Psoas muscle (tissue), 7 donors: ENCODE measurements at regions not wholly inside any gene's neighbourhood (a gene's known extent, or its start where the extent isn't known, plus 50 kb on each side); places are given as distances from the start of the nearest gene placed in this dataset.

Experiments
- ATAC-seq, 4 donors: fragments of 200-7000 bp; cut with Tn5 transposase; one replicate each; pipeline ENCODE4 v1.9.1; 2020; ENCODE audit warnings: moderate library complexity in 3 of 4, mild to moderate bottlenecking in 2 of 4
- DNase-seq, 2 donors: peaks; one replicate each; pipeline ENCODE4 v3.0.0-alpha.2; 2020
- H3K27ac ChIP-seq: fragments of 200-600 bp; one replicate; pipeline ENCODE4 v1.8.0; 2022
- H3K27me3 ChIP-seq, 3 donors: fragments of 200-600 bp in 1 of 3; one replicate each; pipeline versions ENCODE4 v1.6.1 to v1.8.0; 2013 to 2022; ENCODE audit warnings: low read length in 2 of 3, mild to moderate bottlenecking in 2 of 3, moderate library complexity in 1 of 3; ENCODE audit not compliant: insufficient read depth in 3 of 3
- H3K36me3 ChIP-seq, 2 donors: fragments of 200-600 bp in 1 of 2; one replicate each; pipeline versions ENCODE4 v1.6.1 to v1.8.0; 2013 to 2022; ENCODE audit warnings: low read depth in 1 of 2, mild to moderate bottlenecking in 1 of 2, moderate library complexity in 1 of 2; ENCODE audit not compliant: insufficient read depth in 1 of 2
- H3K4me1 ChIP-seq: fragments of 200-600 bp; one replicate; pipeline ENCODE4 v1.8.0; 2022
- H3K4me3 ChIP-seq: fragments of 200-600 bp; one replicate; pipeline ENCODE4 v1.8.0; 2022; ENCODE audit warnings: mild to moderate bottlenecking
- H3K9me3 ChIP-seq: fragments of 200-600 bp; one replicate; pipeline ENCODE4 v1.8.0; 2022
- CTCF ChIP-seq: fragments of 200-600 bp; IDR thresholded peaks from one replicate; pipeline ENCODE4 v1.8.0; 2022; ENCODE audit warnings: antibody characterized with exemption
- WGBS, 3 donors: extraction: QIAGEN DNeasy Blood & Tissue Kit; methylation state at CpG; one replicate each; pipeline versions ENCODE4 v1.1.6 to v1.1.7; 2013; 5-methylcytosine and 5-hydroxymethylcytosine counted together
- intact Hi-C, 2 donors: fragments of 100-400 bp; cut with DNase I; formaldehyde crosslinking; loops; one replicate each; pipeline versions ENCODE4 v1.11.0 to v1.14.2; 2022
- donor health status: healthy with polysubstance abuse.
- donor health status: DM: no; HTN: no; CAD: no; lungs with moderate emphysema.
- donor health status: Bipolar disorder and iron deficiency.
- donor health status: healthy.
- donor health status: DM: yes; HTN: yes; CAD: no.
- donor health status: DM: no; HTN: no; CAD: no.
- donor health status: DM: yes; HTN: yes; CAD: no.

DNA sequence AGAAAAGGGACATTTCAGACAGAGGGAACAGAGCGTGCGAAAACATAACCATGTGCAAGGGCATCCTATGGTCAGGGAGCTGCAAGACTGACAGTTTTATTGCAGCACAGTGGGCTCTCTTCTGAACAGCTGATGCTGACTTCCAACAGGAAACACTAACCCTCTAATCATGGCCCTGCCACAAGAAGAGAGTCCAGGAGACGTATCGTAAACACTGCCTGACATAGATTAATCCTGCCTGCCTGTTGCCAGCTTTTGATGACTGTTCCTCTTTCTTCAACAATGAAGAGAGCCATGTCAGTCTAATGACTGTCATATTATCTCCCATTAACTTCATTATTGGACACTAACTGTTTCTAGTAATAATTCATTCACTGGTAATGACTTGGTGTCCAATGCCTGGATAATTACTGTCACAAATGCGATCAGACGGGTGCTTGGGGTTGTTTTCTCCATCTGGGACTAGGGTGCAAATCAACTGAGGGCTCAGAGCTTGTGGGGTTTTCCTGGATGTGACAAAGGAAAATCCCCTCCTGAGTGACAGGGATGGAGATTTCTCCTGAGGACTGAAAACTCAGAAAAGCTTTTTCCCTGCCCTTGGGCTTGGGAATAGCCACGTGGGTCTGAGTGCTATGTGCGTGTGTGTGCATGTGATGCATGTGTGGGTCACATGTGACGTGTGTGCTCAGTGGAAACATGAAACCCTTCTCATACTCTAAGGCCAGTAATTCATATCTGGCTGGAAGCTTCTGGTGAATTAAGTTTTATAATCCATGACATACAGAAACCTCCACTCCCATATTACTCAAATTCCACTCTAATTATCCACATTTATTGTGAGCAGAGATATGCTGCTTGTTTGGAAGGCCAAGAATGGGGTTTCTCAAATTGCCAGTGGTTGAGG, 144.0 kb upstream of the PLXNA2 start:
- no peak for TF ChIP-seq CTCF
- 35 to 39% (median 38%) methylated on average over 9 of the region's 9 CpGs for WGBS, 3 donors
- H3K27me3 ChIP-seq = peaks cover 0 to 4% (median 0%) of the 10 kb centered on the region in 3 donors

GRCh38 chr1:208393416-208393815, 149.2 kb upstream of the PLXNA2 start:
- 71 to 85% (median 76%) methylated on average over 3 of the region's 3 CpGs for WGBS, 3 donors
- no peak overlapping the region for H3K4me3 ChIP-seq
- no peak for ATAC-seq
- H3K4me1 ChIP-seq = no peaks in the 10 kb centered on the region
- TF ChIP-seq CTCF = no peak
- no peak overlapping the region for H3K27ac ChIP-seq
- H3K9me3 ChIP-seq = no peaks in the 10 kb centered on the region
- intact Hi-C loops = no loop called here
- no peaks in the 10 kb centered on the region for H3K36me3 ChIP-seq
- no peak for DNase-seq
- peaks cover 0 to 4% (median 0%) of the 10 kb centered on the region in 3 donors for H3K27me3 ChIP-seq

More for the DNA sequence above, 144.0 kb upstream of the PLXNA2 start:
- intact Hi-C loops = no loop called here
- H3K9me3 ChIP-seq = no peaks in the 10 kb centered on the region
- DNase-seq (no peak), ATAC-seq (no peak)
- no peak overlapping the region for H3K27ac ChIP-seq
- no peaks in the 10 kb centered on the region for H3K36me3 ChIP-seq
- H3K4me3 ChIP-seq = no peak overlapping the region
- no peaks in the 10 kb centered on the region for H3K4me1 ChIP-seq

DNA sequence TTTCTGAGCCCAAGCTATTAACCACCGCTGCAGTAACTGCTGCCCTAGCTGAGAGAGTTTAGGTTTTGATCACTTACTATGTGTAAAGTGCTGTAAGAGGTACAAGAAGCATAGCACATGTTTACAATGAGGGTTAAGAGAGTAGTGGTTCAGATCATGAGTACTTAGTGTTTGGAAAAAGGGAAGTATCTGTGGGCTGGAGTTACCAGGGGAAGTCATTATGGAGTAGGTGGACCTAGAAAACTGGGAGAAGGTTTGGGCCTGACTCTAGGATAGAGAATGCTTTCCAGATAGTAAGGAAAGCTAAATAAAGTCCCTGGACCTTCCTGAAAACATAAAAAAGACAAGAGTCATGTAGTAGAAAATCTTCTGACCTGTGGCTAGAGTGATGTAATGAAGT, 149.6 kb upstream of the PLXNA2 start:
- Histone ChIP-seq H3K36me3 (no peaks in the 10 kb centered on the region), H3K4me1 (no peaks in the 10 kb centered on the region), H3K9me3 (no peaks in the 10 kb centered on the region), H3K4me3 (no peak overlapping the region), H3K27ac (no peak overlapping the region), H3K27me3 (peaks cover 0 to 4% (median 0%) of the 10 kb centered on the region in 3 donors)
- no peak for TF ChIP-seq CTCF
- intact Hi-C loops = no loop called here
- DNase-seq (no peak), ATAC-seq (no peak)
- 87 to 100% (median 99%) methylated on average over 1 of the region's 1 CpG for WGBS, 3 donors

DNA sequence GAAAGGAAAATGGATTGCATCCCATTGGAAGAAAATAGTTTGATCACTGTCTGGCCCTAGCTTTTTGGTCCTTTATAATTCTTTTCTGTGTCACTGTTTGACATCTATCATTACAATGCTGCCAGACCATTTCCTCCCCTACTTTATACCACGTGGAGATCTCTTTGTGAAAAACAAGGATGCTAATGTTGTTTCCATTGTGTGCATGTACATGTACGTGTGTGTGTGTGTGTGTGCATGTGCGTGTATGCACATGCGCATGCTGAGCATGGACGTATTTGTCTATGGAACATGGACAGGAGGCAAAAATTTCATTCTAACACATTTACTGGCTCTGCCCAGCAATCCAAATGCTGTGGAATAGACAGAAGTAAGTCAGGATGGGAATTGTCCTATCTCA, 153.1 kb upstream of the PLXNA2 start:
- H3K9me3 ChIP-seq = no peaks in the 10 kb centered on the region
- no peak for ATAC-seq
- no peak overlapping the region for H3K27ac ChIP-seq
- no peaks in the 10 kb centered on the region for H3K36me3 ChIP-seq
- intact Hi-C loops = no loop called here
- no peak for TF ChIP-seq CTCF
- H3K27me3 ChIP-seq = no peaks in the 10 kb centered on the region
- H3K4me3 ChIP-seq = no peak overlapping the region
- H3K4me1 ChIP-seq = no peaks in the 10 kb centered on the region
- WGBS, 3 donors = 72 to 83% (median 76%) methylated on average over 5 of the region's 5 CpGs
- no peak for DNase-seq
